ENCODE measurements at regions not wholly inside any gene's neighbourhood (a gene's known extent, or its start where the extent isn't known, plus 50 kb on each side); places are given as distances from the start of the nearest gene placed in this dataset.

DNA sequence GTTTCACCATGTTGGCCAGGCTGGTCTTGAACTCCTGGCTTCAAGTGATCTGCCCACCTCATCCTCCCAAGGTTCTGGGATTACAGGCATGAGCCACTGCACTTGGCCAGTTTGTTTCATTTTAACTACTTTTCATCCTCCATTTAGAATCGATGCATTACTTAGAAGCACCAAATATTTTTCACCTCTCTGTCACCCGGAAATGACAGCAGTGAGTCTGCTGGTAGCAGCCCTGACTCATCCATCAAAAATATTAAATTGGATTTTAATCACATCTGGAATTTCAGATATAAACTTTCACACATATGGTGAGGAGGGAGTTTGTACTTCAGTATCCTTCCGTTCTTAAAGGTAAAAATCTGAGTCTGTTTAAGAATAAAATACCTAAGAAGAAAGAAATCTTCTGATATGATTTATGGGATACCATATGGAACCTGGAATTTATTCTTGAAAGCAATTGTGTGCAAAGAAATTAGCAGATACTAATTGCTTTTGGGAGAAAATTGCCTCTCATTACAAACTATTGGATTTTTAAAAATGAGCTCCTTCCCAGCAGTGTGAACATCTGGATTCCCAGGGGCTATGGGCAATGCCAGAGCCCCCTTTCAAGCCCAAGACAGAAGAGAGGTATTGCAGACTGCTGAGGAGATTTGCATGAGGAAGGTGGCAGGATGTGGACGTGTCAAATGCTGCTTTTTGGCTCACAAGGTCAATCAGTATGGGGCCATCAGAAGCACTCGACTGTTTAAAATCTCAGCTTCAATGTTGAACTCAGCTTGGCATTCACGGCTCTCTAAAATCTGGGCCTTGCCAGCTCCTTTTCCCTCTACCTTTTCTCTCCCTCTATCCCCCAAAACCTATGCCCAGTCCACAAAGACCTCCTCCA lies 279.5 kb upstream of the SIX2 start:
- no peak overlapping the region for H3K27ac ChIP-seq (ENCODE audit: insufficient read depth in 1 of 2, low read depth in 1 of 2, low read length in 2 of 2, poor library complexity in 1 of 2, severe bottlenecking in 2 of 2)
- peaks cover 0 to 5% (median 0%) of the 10 kb centered on the region in 5 experiments for H3K9me3 ChIP-seq (ENCODE audit: control extremely low read depth in 1 of 5, control insufficient read depth in 4 of 5, insufficient read depth in 2 of 5, low read depth in 1 of 5, low read length in 4 of 5)
- no peak for DNase-seq
- H3K4me3 ChIP-seq (ENCODE audit: control insufficient read depth in 1 of 7, extremely low read depth in 1 of 7, insufficient read depth in 4 of 7, low read depth in 2 of 7, low read length in 6 of 7) = no peak overlapping the region
- H3K27me3 ChIP-seq (replicated peaks in 2 of 5; ENCODE audit: control insufficient read depth in 4 of 5, insufficient read depth in 5 of 5, low read length in 4 of 5) = no peaks in the 10 kb centered on the region
- H3K4me1 ChIP-seq (ENCODE audit: control extremely low read depth in 1 of 4, control insufficient read depth in 4 of 4, insufficient read depth in 4 of 4, low read length in 3 of 4) = no peaks in the 10 kb centered on the region
- ChIA-PET POLR2A (no interaction called here), CTCF (no interaction called here)
- no peaks in the 10 kb centered on the region for H3K36me3 ChIP-seq (ENCODE audit: control insufficient read depth in 4 of 4, insufficient read depth in 4 of 4, low read length in 3 of 4)
- 95% methylated on average over 4 of the region's 6 CpGs for WGBS (ENCODE audit: insufficient coverage)

DNA sequence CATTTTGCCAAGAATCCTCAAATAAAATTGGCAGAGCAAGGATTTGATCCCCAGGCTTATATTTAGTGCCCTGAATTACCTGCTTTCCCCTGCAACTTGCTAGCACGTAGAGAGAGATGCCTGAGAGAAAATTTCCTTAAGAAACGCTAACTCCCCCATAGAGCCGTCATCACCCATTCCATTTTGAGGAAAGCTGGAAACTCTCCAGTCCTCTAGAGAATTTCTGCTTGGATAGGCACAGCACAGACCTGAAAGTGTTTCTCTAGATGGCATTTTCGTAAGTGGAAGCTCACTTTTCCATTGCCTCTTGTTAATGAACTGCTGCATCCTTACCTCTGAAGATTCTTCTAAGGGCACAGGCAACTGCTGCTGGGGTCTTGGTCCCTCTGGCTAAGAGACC lies 277.8 kb upstream of the SIX2 start:
- 100% methylated on average over 2 of the region's 4 CpGs for WGBS (ENCODE audit: insufficient coverage)
- ChIA-PET POLR2A (no interaction called here), CTCF (no interaction called here)
- no peak for DNase-seq
- no peak overlapping the region for H3K4me3 ChIP-seq (ENCODE audit: control insufficient read depth in 1 of 7, extremely low read depth in 1 of 7, insufficient read depth in 4 of 7, low read depth in 2 of 7, low read length in 6 of 7)
- H3K4me1 ChIP-seq (ENCODE audit: control extremely low read depth in 1 of 4, control insufficient read depth in 4 of 4, insufficient read depth in 4 of 4, low read length in 3 of 4) = no peaks in the 10 kb centered on the region
- no peaks in the 10 kb centered on the region for H3K36me3 ChIP-seq (ENCODE audit: control insufficient read depth in 4 of 4, insufficient read depth in 4 of 4, low read length in 3 of 4)
- no peaks in the 10 kb centered on the region for H3K27me3 ChIP-seq (replicated peaks in 2 of 5; ENCODE audit: control insufficient read depth in 4 of 5, insufficient read depth in 5 of 5, low read length in 4 of 5)
- peaks cover 0 to 5% (median 0%) of the 10 kb centered on the region in 5 experiments for H3K9me3 ChIP-seq (ENCODE audit: control extremely low read depth in 1 of 5, control insufficient read depth in 4 of 5, insufficient read depth in 2 of 5, low read depth in 1 of 5, low read length in 4 of 5)
- H3K27ac ChIP-seq (ENCODE audit: insufficient read depth in 1 of 2, low read depth in 1 of 2, low read length in 2 of 2, poor library complexity in 1 of 2, severe bottlenecking in 2 of 2) = no peak overlapping the region

DNA sequence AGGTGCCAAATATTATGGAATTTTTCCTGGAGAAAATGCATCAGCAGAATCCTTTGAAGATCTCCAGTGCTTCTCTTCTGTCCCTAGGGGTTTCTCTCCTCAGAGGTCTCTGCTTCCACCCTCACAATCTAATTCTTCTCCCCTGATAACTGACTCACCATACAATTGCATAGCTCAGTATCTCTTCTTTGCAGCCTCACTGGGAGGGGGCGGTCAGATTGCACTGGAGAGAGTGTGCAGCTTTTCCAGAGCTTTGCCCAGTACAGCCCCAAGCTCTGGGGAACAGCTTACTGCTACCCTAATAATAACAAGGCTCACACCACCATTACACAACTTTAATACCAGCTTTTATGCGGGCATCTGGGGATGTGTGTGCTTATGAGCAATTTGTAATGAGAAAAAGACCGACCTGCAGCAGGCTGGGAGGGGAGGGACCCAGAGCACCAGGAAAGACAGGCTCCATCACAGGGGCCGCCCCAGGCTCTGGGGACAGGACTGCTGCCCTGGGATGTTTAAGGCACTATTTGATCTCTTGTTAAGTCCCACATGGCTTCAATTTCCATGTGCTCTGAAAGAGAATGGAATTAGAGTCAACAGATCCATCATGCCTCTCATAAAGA lies 276.6 kb upstream of the SIX2 start:
- Histone ChIP-seq H3K4me3 (ENCODE audit: control insufficient read depth in 1 of 7, extremely low read depth in 1 of 7, insufficient read depth in 4 of 7, low read depth in 2 of 7, low read length in 6 of 7) (no peak overlapping the region), H3K36me3 (ENCODE audit: control insufficient read depth in 4 of 4, insufficient read depth in 4 of 4, low read length in 3 of 4) (no peaks in the 10 kb centered on the region), H3K4me1 (ENCODE audit: control extremely low read depth in 1 of 4, control insufficient read depth in 4 of 4, insufficient read depth in 4 of 4, low read length in 3 of 4) (no peaks in the 10 kb centered on the region), H3K27me3 (replicated peaks in 2 of 5; ENCODE audit: control insufficient read depth in 4 of 5, insufficient read depth in 5 of 5, low read length in 4 of 5) (no peaks in the 10 kb centered on the region), H3K9me3 (ENCODE audit: control extremely low read depth in 1 of 5, control insufficient read depth in 4 of 5, insufficient read depth in 2 of 5, low read depth in 1 of 5, low read length in 4 of 5) (peaks cover 0 to 5% (median 0%) of the 10 kb centered on the region in 5 experiments), H3K27ac (ENCODE audit: insufficient read depth in 1 of 2, low read depth in 1 of 2, low read length in 2 of 2, poor library complexity in 1 of 2, severe bottlenecking in 2 of 2) (no peak overlapping the region)
- 89% methylated on average over 3 of the region's 4 CpGs for WGBS (ENCODE audit: insufficient coverage)
- ChIA-PET CTCF (no interaction called here), POLR2A (no interaction called here)
- DNase-seq = no peak

DNA sequence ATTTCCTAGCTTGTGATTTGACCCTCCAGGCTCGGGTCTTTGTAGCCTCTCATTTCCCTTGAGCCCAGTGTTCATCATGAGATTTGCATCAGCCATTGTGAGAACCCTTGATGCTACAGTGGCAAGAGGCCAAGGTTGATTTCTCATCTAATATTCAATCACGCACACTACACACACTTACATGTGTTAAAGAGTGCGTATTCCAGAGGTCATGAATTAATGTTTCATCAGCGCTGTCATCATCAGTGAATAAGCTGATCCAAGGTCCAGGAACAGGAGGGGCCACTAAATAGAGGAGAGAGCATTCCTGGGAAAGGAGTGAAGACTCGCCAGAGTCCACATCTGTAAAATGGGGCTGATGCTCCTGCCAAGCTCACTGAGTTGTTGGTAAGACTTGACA lies 276.1 kb upstream of the SIX2 start:
- Histone ChIP-seq H3K27me3 (replicated peaks in 2 of 5; ENCODE audit: control insufficient read depth in 4 of 5, insufficient read depth in 5 of 5, low read length in 4 of 5) (no peaks in the 10 kb centered on the region), H3K4me1 (ENCODE audit: control extremely low read depth in 1 of 4, control insufficient read depth in 4 of 4, insufficient read depth in 4 of 4, low read length in 3 of 4) (no peaks in the 10 kb centered on the region), H3K4me3 (ENCODE audit: control insufficient read depth in 1 of 7, extremely low read depth in 1 of 7, insufficient read depth in 4 of 7, low read depth in 2 of 7, low read length in 6 of 7) (no peak overlapping the region), H3K9me3 (ENCODE audit: control extremely low read depth in 1 of 5, control insufficient read depth in 4 of 5, insufficient read depth in 2 of 5, low read depth in 1 of 5, low read length in 4 of 5) (peaks cover 0 to 5% (median 0%) of the 10 kb centered on the region in 5 experiments), H3K36me3 (ENCODE audit: control insufficient read depth in 4 of 4, insufficient read depth in 4 of 4, low read length in 3 of 4) (no peaks in the 10 kb centered on the region), H3K27ac (ENCODE audit: insufficient read depth in 1 of 2, low read depth in 1 of 2, low read length in 2 of 2, poor library complexity in 1 of 2, severe bottlenecking in 2 of 2) (no peak overlapping the region)
- 98% methylated on average over 4 of the region's 5 CpGs for WGBS (ENCODE audit: insufficient coverage)
- ChIA-PET POLR2A (interaction anchor here (1.2 kb wide), 1 partner anchor 52 kb away, joined by 3 read pairs; no protein-coding TSS in a partner anchor), CTCF (no interaction called here)
- DNase-seq = no peak

DNA sequence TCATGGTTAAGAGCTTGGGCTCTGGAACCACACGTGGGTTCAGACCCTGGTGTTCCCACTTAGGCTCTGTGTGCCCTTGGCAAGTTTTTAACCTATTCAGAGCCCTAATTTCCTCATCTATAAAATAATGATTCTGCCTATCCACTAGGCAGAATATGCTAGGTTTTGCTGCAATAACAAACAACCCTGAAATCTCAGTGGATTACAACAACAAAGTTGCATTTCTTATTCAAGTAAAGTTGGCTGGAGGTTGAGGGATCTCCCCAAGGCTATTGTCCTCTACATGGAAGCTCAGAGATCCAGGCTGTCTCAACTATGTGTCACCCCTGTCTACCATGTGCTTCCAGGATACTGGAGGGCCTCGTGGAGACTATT lies 275.4 kb upstream of the SIX2 start:
- POLR2A ChIA-PET = interaction anchor here (1.2 kb wide), 1 partner anchor 51 kb away, joined by 3 read pairs; no protein-coding TSS in a partner anchor
- no peak overlapping the region for H3K4me3 ChIP-seq (ENCODE audit: control insufficient read depth in 1 of 7, extremely low read depth in 1 of 7, insufficient read depth in 4 of 7, low read depth in 2 of 7, low read length in 6 of 7)
- no peaks in the 10 kb centered on the region for H3K4me1 ChIP-seq (ENCODE audit: control extremely low read depth in 1 of 4, control insufficient read depth in 4 of 4, insufficient read depth in 4 of 4, low read length in 3 of 4)
- CTCF ChIA-PET = no interaction called here
- H3K27ac ChIP-seq (ENCODE audit: insufficient read depth in 1 of 2, low read depth in 1 of 2, low read length in 2 of 2, poor library complexity in 1 of 2, severe bottlenecking in 2 of 2) = no peak overlapping the region
- H3K9me3 ChIP-seq (ENCODE audit: control extremely low read depth in 1 of 5, control insufficient read depth in 4 of 5, insufficient read depth in 2 of 5, low read depth in 1 of 5, low read length in 4 of 5) = peaks cover 0 to 5% (median 0%) of the 10 kb centered on the region in 5 experiments
- 88% methylated on average over 2 of the region's 2 CpGs for WGBS (ENCODE audit: insufficient coverage)
- no peak for DNase-seq
- H3K27me3 ChIP-seq (replicated peaks in 2 of 5; ENCODE audit: control insufficient read depth in 4 of 5, insufficient read depth in 5 of 5, low read length in 4 of 5) = no peaks in the 10 kb centered on the region
- no peaks in the 10 kb centered on the region for H3K36me3 ChIP-seq (ENCODE audit: control insufficient read depth in 4 of 4, insufficient read depth in 4 of 4, low read length in 3 of 4)

DNA sequence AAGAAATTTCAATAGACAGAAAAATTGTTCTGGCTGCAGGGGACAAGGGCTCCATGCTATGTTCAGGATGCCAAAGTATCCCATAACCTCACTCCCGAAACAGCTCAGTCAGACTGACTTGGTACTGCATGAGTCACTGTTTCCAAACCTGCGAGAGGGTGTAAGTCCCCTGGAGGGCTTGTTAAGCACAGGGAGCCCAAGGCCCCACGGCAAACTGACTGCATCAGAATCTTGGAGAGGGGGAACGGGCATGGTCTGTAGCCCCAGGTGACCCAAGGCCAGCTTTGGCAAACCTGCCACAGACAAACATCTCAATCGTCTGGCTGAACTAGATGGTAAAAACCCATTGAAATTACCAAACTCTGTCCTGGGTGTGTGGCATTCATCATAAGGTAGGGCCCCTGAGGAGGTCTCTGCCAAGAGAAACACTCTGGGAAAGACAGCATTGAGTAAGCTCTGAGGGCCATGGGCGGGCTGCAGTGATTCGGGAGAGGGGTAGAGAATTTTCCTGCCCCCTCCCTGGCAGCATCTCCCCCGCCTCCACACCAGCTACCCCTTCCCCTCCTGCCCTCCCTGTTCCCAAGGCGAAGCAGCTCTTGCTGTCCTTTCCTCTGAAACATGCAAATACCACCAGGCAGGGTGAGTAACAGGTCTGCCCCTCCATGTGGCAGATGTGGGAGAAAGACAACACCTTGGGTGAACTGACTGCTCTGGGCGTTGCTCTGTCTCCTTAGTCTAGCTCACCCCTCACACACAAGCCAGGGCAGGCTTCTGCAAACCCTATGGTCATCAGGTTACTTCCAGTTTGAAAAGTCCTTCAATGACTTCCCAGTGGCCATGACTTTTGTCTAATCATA lies 274.7 kb upstream of the SIX2 start:
- Histone ChIP-seq H3K36me3 (ENCODE audit: control insufficient read depth in 4 of 4, insufficient read depth in 4 of 4, low read length in 3 of 4) (no peaks in the 10 kb centered on the region), H3K4me1 (ENCODE audit: control extremely low read depth in 1 of 4, control insufficient read depth in 4 of 4, insufficient read depth in 4 of 4, low read length in 3 of 4) (no peaks in the 10 kb centered on the region), H3K4me3 (ENCODE audit: control insufficient read depth in 1 of 7, extremely low read depth in 1 of 7, insufficient read depth in 4 of 7, low read depth in 2 of 7, low read length in 6 of 7) (no peak overlapping the region), H3K9me3 (ENCODE audit: control extremely low read depth in 1 of 5, control insufficient read depth in 4 of 5, insufficient read depth in 2 of 5, low read depth in 1 of 5, low read length in 4 of 5) (peaks cover 0 to 5% (median 0%) of the 10 kb centered on the region in 5 experiments), H3K27ac (ENCODE audit: insufficient read depth in 1 of 2, low read depth in 1 of 2, low read length in 2 of 2, poor library complexity in 1 of 2, severe bottlenecking in 2 of 2) (no peak overlapping the region), H3K27me3 (replicated peaks in 2 of 5; ENCODE audit: control insufficient read depth in 4 of 5, insufficient read depth in 5 of 5, low read length in 4 of 5) (no peaks in the 10 kb centered on the region)
- DNase-seq = no peak
- CTCF ChIA-PET = no interaction called here
- WGBS (ENCODE audit: insufficient coverage) = 97% methylated on average over 7 of the region's 10 CpGs
- POLR2A ChIA-PET = interaction anchor here (0.6 to 1.2 kb wide), 2 partner anchors 51 to 82 kb away, joined by 3 read pairs; no protein-coding TSS in a partner anchor
